ENCODE measurements at regions not wholly inside any gene's neighbourhood (a gene's known extent, or its start where the extent isn't known, plus 50 kb on each side); places are given as distances from the start of the nearest gene placed in this dataset.

DNA sequence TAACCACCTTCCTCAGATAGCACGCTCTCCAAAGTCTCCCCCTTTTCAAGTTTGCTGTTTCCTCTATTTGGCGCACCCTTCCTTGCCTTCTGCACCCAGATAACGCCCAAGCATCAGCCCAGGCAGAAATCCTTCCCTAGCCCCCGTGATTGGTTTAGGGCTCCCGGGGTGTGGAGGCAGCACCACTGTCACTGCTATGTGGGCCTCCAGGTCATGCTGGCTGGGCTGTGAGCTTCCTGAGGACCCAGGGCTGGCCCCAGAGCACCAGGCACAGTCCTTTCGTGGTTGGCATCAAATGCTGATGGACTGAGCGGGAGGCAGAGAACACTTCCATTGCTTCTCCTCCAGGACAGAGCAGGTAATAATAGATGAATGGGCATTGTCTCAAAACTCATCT is 311.4 kb downstream of the BCL11B start:
- 91 to 100% methylated on average over 3 to 7 of the region's 7 CpGs for WGBS, 2 experiments (ENCODE audit: insufficient coverage in 1 of 2, insufficient read length in 1 of 2)
- Mint-ChIP-seq H3K9me3 (no peaks in the 10 kb centered on the region), H3K27me3 (ENCODE audit: insufficient read depth) (peaks cover 34% of the 10 kb centered on the region), H3K4me1 (peaks cover 4% of the 10 kb centered on the region), H3K36me3 (ENCODE audit: low read depth) (no peaks in the 10 kb centered on the region), H3K27ac (no peak overlapping the region), H3K4me3 (no peak overlapping the region)
- no peaks in the 10 kb centered on the region for H3K27me3 ChIP-seq (ENCODE audit: control insufficient read depth, insufficient read depth, low read length, poor library complexity, severe bottlenecking)
- no peak overlapping the region for H3K4me3 ChIP-seq (ENCODE audit: low read length)
- no peaks in the 10 kb centered on the region for H3K36me3 ChIP-seq (ENCODE audit: control insufficient read depth, insufficient read depth, low read length)
- DNase-seq = no peak
- H3K9me3 ChIP-seq (ENCODE audit: control insufficient read depth, low read length) = no peaks in the 10 kb centered on the region
- TF ChIP-seq, protein P1, sequence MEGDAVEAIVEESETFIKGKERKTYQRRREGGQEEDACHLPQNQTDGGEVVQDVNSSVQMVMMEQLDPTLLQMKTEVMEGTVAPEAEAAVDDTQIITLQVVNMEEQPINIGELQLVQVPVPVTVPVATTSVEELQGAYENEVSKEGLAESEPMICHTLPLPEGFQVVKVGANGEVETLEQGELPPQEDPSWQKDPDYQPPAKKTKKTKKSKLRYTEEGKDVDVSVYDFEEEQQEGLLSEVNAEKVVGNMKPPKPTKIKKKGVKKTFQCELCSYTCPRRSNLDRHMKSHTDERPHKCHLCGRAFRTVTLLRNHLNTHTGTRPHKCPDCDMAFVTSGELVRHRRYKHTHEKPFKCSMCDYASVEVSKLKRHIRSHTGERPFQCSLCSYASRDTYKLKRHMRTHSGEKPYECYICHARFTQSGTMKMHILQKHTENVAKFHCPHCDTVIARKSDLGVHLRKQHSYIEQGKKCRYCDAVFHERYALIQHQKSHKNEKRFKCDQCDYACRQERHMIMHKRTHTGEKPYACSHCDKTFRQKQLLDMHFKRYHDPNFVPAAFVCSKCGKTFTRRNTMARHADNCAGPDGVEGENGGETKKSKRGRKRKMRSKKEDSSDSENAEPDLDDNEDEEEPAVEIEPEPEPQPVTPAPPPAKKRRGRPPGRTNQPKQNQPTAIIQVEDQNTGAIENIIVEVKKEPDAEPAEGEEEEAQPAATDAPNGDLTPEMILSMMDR (conservative IDR thresholded peaks at IDR 0.05) = no peak
- H3K9ac ChIP-seq (ENCODE audit: extremely low read depth, low read length, poor library complexity, severe bottlenecking) = no peak overlapping the region
- no peak overlapping the region for H3K27ac ChIP-seq (ENCODE audit: low read depth, low read length)
- no peaks in the 10 kb centered on the region for H3K4me1 ChIP-seq (ENCODE audit: control insufficient read depth, insufficient read depth, low read length)

DNA sequence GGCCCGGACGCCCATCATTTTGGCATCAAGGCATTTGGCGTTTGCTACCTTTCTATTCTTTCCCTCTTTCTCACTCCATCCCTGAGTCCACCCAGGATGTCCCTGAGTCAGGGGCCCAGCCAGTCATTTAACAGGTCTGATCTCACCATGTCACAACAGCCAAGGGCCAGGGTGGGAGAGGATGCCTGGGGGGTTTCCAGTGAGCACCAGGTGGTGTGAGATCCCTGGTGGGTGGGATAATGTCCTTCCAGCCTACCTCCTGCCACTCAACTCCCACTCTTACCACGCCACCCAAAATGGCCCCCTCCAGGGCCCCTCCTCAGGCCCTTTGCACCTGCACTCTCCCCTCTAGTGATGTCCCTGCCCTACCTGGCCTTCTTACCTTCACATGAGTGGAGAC is 310.8 kb downstream of the BCL11B start:
- Histone ChIP-seq H3K27ac (ENCODE audit: low read depth, low read length) (no peak overlapping the region), H3K9ac (ENCODE audit: extremely low read depth, low read length, poor library complexity, severe bottlenecking) (no peak overlapping the region), H3K4me1 (ENCODE audit: control insufficient read depth, insufficient read depth, low read length) (no peaks in the 10 kb centered on the region), H3K27me3 (ENCODE audit: control insufficient read depth, insufficient read depth, low read length, poor library complexity, severe bottlenecking) (no peaks in the 10 kb centered on the region), H3K4me3 (ENCODE audit: low read length) (no peak overlapping the region), H3K9me3 (ENCODE audit: control insufficient read depth, low read length) (no peaks in the 10 kb centered on the region), H3K36me3 (ENCODE audit: control insufficient read depth, insufficient read depth, low read length) (no peaks in the 10 kb centered on the region)
- DNase-seq = peak; percentile 24
- Mint-ChIP-seq H3K4me1 (peaks cover 4% of the 10 kb centered on the region), H3K9me3 (no peaks in the 10 kb centered on the region), H3K4me3 (no peak overlapping the region), H3K27me3 (ENCODE audit: insufficient read depth) (peaks cover 29% of the 10 kb centered on the region), H3K36me3 (ENCODE audit: low read depth) (no peaks in the 10 kb centered on the region), H3K27ac (no peak overlapping the region)
- WGBS, 2 experiments (ENCODE audit: insufficient coverage in 1 of 2, insufficient read length in 1 of 2) = 87 to 91% methylated on average over 4 of the region's 4 CpGs
- TF ChIP-seq, protein P1 (conservative IDR thresholded peaks at IDR 0.05) = no peak

DNA sequence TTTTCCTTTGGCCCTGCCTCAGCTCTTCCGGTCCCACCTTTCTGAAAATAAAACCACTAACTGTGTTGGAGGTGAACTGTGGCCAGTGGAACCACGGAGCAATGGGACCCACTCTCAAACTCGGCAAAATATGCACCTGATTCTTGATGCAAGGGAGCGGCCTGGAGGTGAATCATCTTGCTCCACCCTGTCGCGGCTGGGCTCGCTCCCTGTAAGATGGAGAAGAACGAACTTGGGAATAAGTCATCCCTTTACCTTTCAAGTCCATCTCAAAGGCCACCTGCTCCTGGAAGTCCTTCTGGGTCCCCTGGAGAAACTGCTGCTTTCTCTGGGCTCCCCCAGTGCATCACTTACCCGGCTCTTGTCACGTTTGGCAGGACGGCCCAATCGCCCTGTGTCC is 309.9 kb downstream of the BCL11B start:
- H3K27ac Mint-ChIP-seq = no peak overlapping the region
- no peak for DNase-seq
- H3K4me1 Mint-ChIP-seq = peaks cover 4% of the 10 kb centered on the region
- H3K36me3 Mint-ChIP-seq (ENCODE audit: low read depth) = no peaks in the 10 kb centered on the region
- WGBS, 2 experiments (ENCODE audit: insufficient coverage in 1 of 2, insufficient read length in 1 of 2) = 87 to 92% methylated on average over 12 of the region's 12 CpGs
- Histone ChIP-seq H3K9ac (ENCODE audit: extremely low read depth, low read length, poor library complexity, severe bottlenecking) (no peak overlapping the region), H3K4me1 (ENCODE audit: control insufficient read depth, insufficient read depth, low read length) (no peaks in the 10 kb centered on the region), H3K27me3 (ENCODE audit: control insufficient read depth, insufficient read depth, low read length, poor library complexity, severe bottlenecking) (no peaks in the 10 kb centered on the region), H3K4me3 (ENCODE audit: low read length) (no peak overlapping the region), H3K9me3 (ENCODE audit: control insufficient read depth, low read length) (no peaks in the 10 kb centered on the region), H3K27ac (ENCODE audit: low read depth, low read length) (no peak overlapping the region), H3K36me3 (ENCODE audit: control insufficient read depth, insufficient read depth, low read length) (no peaks in the 10 kb centered on the region)
- no peak overlapping the region for H3K4me3 Mint-ChIP-seq
- peaks cover 27% of the 10 kb centered on the region for H3K27me3 Mint-ChIP-seq (ENCODE audit: insufficient read depth)
- H3K9me3 Mint-ChIP-seq = no peaks in the 10 kb centered on the region
- TF ChIP-seq, protein P1 (conservative IDR thresholded peaks at IDR 0.05) = no peak

Measured in endodermal cell (in vitro differentiated cells).